Activated CD8-positive, alpha-beta memory T cell treated with anti-CD3 and anti-CD28 coated beads, Interleukin-2, amount 50 U/mL, for 48 hours (primary cell): ENCODE measurements at regions not wholly inside any gene's neighbourhood (a gene's known extent, or its start where the extent isn't known, plus 50 kb on each side); places are given as distances from the start of the nearest gene placed in this dataset.

ENCODE experiments used
- DNase-seq: peaks from one replicate; pipeline ENCODE4 v3.0.0-alpha.2; 2020

- no peak for DNase-seq
These were observed 150.4 kb upstream of the GAREM1 start for GRCh38 chr18:32621034-32621433.

- no peak for DNase-seq
These were observed 147.9 kb upstream of the GAREM1 start for GRCh38 chr18:32618546-32618945.

- DNase-seq, result no peak
These were observed 143.1 kb upstream of the GAREM1 start for GRCh38 chr18:32613821-32614220.

- no peak for DNase-seq
These were observed 142.0 kb upstream of the GAREM1 start for GRCh38 chr18:32612651-32613050.

GRCh38 chr18:32610176-32610575, 139.5 kb upstream of the GAREM1 start:
- no peak for DNase-seq

- no peak for DNase-seq
These were observed 137.1 kb upstream of the GAREM1 start for GRCh38 chr18:32607816-32608215.

- no peak for DNase-seq
These were observed 127.5 kb upstream of the GAREM1 start for GRCh38 chr18:32598144-32598543.

GRCh38 chr18:32596501-32596900, 125.8 kb upstream of the GAREM1 start:
- DNase-seq, result no peak

- DNase-seq, result no peak
These were observed 125.2 kb upstream of the GAREM1 start for GRCh38 chr18:32595832-32596231.

GRCh38 chr18:32588191-32588590, 117.5 kb upstream of the GAREM1 start:
- no peak for DNase-seq

GRCh38 chr18:32583431-32583830, 112.7 kb upstream of the GAREM1 start:
- no peak for DNase-seq

GRCh38 chr18:32582455-32582854, 111.8 kb upstream of the GAREM1 start:
- DNase-seq, result no peak

GRCh38 chr18:32577561-32577960, 106.9 kb upstream of the GAREM1 start:
- DNase-seq, result no peak

- no peak for DNase-seq
These were observed 105.7 kb upstream of the GAREM1 start for GRCh38 chr18:32576296-32576916.

GRCh38 chr18:32566960-32567359, 96.3 kb upstream of the GAREM1 start:
- no peak for DNase-seq

- DNase-seq, result no peak
These were observed 83.1 kb upstream of the GAREM1 start for GRCh38 chr18:32553640-32554365.

GRCh38 chr18:32553174-32553573, 82.5 kb upstream of the GAREM1 start:
- no peak for DNase-seq

- peak; percentile 57 for DNase-seq
These were observed 81.8 kb upstream of the GAREM1 start for GRCh38 chr18:32552421-32553030.

GRCh38 chr18:32550963-32551362, 80.3 kb upstream of the GAREM1 start:
- DNase-seq, result no peak

- peak; percentile 59 for DNase-seq
These were observed 78.8 kb upstream of the GAREM1 start for GRCh38 chr18:32549248-32550110.

GRCh38 chr18:32548688-32549087, 78.0 kb upstream of the GAREM1 start:
- no peak for DNase-seq

- DNase-seq, result no peak
These were observed 74.9 kb upstream of the GAREM1 start for GRCh38 chr18:32545631-32546030.

GRCh38 chr18:32544088-32544487, 73.4 kb upstream of the GAREM1 start:
- DNase-seq, result no peak
